ENCODE measurements at regions not wholly inside any gene's neighbourhood (a gene's known extent, or its start where the extent isn't known, plus 50 kb on each side); places are given as distances from the start of the nearest gene placed in this dataset.

DNA sequence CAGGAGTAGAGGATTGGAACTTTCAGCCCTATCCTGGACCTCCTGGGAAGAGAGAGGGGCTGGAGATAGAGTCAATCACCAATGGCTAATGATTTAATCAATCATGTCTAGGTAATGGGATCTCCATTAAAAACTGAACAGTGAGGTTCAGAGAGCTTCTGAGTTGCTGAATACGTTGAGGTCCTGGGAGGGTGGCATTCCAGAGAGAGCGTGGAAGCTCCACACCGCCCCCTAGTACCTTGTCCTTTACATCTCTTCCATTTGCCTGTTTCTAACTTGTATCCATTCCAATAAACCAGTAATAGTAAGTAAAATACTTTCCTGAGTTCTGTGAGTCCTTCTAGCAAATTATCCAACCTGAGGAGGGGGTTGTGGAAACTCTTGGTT is 101.7 kb downstream of the B3GNT2 start:
- DNase-seq = no peak

GRCh38 chr2:62296832-62297623 is 101.1 kb downstream of the B3GNT2 start:
- no peak for DNase-seq

- no peak for DNase-seq
These were observed 100.3 kb downstream of the B3GNT2 start for GRCh38 chr2:62296034-62296831.

DNA sequence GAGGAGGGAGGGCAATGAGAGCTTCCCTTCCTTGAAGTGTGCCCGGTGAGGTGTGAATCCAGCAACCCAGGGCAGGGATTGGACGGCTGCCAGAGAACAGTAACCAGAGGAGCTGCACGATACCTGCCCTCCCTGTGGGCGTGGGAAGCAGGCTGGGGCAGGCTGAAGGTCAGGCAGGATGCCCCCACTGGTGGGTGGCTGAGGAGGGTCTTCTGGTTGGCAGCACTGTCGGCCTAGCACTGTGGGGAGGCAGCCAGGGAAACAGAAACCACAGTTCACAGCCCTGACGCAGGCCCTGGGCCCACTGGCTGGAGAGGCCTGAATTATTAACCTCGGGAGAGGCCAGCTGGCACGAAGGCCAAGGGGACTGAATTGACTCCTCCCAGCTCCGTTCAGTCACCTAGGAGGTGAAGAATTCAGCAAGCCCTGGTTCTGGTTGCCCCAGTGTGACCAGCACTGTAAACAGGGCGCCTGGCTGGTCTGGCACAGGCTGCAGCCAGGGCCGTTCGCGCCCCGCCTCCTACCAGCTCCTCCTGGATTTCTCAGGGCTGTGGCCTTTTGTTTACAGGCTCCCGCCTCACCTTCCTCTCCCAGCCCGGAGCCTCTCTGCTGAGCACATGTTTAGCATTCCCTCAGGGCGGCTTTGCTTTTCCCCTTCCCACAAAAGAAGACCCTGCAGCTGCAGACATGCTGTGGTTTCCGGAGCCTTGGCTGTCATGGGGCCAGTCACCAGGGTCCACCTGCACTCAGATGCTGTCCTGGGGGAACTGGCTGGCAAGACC is 97.8 kb downstream of the B3GNT2 start:
- peak; percentile 72 for DNase-seq

DNA sequence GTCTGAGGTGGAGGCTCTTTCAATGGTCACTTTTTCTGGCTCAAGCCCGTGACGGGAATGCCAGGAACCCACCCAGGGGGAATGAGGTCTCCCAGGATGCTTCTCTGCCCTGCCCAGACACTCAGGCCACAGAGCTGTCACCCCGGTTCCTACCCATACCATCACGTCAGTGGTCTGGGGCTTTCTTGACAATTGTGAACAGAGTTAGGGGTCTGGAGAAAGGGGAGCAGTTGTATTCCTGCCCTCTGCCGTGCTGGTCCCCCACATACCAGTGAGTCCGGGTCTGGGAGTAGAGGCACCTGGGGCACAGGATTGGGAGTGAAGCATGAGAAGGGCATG is 97.2 kb downstream of the B3GNT2 start:
- DNase-seq = no peak

DNA sequence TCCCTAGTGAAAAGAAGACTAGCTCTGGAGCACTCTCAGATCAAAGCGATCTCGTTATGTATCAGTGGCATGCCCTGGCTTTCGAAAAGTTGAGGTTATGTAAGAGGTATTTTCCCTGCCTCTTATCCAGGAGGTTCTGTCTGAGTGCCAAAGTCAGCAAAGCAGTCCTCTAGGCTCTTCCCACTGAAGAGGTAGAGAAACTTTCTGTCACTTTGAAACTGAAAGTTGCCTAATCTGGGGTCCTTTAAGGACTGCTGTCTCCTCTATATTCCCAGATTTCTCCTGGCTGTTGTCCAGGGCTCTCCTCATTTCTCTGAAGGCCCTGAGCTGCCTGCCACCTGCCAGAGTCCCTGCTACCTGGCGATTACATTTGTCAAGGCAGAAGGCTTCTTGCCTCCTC is 96.3 kb downstream of the B3GNT2 start:
- DNase-seq = peak; percentile 53

GRCh38 chr2:62291517-62292137 is 95.7 kb downstream of the B3GNT2 start:
- DNase-seq = no peak

GRCh38 chr2:62291052-62291451 is 95.1 kb downstream of the B3GNT2 start:
- DNase-seq = no peak

DNA sequence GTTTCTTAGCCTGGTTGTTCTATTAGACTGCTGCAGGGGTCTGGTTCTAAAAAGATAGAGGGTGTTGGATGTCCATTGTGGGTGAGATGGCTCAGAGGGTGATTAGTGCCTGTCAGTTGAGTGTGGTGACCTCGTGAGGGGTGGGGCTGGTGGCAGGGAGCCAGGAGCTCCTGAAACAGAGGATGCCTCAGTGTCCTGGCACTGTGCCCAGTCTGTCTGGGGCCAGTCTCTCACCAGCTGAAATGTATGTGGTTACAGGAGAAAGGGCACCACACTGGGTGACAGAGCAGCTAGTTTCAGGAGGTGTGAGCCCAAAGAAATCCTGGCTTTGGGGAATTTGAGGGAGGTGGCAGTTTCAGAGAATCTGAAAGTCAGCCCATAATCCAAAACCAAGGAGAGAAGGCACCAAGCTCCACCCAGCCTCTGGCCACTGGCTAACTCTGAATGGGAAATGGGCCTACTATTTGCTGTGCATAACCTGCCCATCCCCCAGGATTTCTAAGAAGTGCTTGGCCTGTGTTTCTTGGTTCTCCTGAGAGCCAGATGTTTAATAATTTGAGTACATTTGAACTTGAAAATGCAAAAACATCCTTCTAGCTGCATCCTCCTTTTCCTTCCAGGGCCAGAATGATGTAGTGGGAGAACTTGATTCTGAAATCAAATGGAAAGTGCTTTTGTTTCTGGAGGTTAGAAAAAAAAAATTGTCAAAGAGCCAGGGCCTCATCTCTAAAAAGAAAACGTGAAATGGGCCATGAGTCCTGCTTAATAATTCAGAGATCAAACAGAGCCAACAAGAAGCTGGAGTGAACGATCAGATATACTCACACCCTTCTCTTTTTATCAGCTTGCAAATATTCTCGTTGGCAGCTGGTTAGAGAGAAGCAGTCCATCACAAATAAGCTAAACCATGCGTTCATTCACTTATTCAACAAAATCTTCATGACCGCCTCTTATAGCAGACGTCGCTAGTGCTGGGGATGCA is 92.3 kb downstream of the B3GNT2 start:
- DNase-seq = peak; percentile 97

- no peak for DNase-seq
These were observed 91.4 kb downstream of the B3GNT2 start for GRCh38 chr2:62287282-62287681.

- DNase-seq = no peak
These were observed 90.3 kb downstream of the B3GNT2 start for GRCh38 chr2:62286089-62286785.

DNA sequence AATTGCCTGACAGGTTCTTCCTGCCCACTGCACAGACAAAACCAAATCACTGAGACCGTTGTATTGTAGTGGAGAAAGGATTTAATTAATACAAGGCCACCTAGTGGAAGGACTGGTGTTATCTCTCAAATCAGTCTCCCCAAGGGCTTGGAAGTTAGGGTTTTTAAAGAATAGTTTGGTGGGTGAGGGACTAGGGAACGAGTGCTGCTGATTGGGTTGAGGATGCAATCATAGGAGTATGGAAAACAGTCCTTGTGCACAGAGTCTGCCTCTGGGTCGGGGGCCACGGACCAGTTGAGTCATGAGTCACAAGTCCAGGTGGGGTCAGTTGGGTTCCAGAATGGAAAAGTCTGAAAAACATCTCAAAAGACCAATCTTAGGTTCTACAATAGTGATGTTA is 89.1 kb downstream of the B3GNT2 start:
- DNase-seq = no peak

DNA sequence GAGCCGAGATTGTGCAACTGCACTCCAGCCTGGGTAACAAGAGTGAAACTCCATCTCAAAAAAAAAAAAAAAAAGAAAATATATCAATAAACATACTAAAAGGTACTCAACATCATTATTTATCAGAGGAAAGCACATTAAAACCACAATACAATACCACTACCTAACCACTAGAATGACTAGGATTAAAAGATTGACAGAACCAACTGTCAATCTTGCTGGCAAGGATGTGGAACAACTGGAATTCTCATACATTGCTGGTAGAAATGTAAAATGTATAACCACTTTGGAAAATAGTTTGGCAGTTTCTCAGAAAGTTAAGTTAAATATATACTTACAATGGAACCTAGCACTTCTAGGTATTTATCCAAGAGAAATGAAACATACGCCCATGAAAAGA is 88.6 kb downstream of the B3GNT2 start:
- no peak for DNase-seq

DNA sequence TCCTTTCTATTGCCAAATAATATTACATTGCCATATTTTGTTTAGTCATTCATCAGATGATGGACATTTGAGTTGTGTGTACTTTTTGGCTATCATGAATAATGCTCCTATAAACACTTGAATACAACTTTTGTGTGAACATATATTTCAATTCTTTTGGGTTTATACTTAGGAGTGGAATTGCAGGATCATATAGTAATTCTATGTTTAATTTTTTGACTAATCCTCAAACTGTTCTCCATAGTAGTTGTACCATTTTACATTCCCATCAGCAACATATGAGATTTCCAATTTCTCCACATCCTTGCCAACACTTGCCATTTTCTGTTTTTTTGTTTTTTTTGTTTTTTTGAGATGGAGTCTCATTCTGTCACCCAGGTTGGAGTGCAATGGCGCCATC is 87.2 kb downstream of the B3GNT2 start:
- DNase-seq = no peak

- no peak for DNase-seq
These were observed 85.7 kb downstream of the B3GNT2 start for GRCh38 chr2:62281663-62282062.

DNA sequence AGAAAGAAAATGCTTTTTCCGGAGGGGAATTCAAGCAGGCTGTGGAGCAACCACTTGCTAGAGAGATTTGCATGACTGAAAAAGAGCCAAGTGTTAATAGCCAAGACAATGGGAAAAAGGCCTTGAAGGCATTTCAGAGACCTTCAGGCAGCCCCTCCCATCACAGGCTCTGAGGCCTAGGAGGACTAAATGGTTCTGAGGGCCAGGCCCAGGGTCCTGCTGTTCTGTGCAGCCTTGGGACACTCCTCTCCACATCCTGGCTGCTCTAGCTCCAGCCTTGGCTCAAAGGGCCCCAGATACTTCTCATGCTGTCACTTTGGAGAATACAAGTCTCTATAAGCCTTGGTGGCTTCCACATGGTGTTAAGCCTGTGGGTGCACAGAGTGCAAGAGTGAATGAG is 81.8 kb downstream of the B3GNT2 start:
- DNase-seq = no peak

Measured in NCI-H345 (cell line).